OCI-LY1 (cell line): ENCODE measurements at regions not wholly inside any gene's neighbourhood (a gene's known extent, or its start where the extent isn't known, plus 50 kb on each side); places are given as distances from the start of the nearest gene placed in this dataset.

ENCODE experiments used
- CTCF ChIP-seq: fragments of 200-600 bp; sonication (generic), shearing (Covaris generic); IDR thresholded peaks from 2 replicates; pipeline ENCODE4 v1.5.1; 2017; ENCODE audit warnings: mild to moderate bottlenecking, antibody characterized with exemption, low read length, moderate library complexity, mixed read lengths
- EZH2 ChIP-seq: fragments of 200-600 bp; sonication (generic), shearing (Covaris generic); IDR thresholded peaks from 2 replicates; pipeline ENCODE4 v1.8.0; 2017; ENCODE audit warnings: borderline replicate concordance, mixed run types, mild to moderate bottlenecking, antibody characterized with exemption, low read length, moderate library complexity, mixed read lengths

GRCh38 chr14:25841226-25841625 lies 756.6 kb downstream of the NOVA1 start:
- no peak for TF ChIP-seq EZH2
- no peak for TF ChIP-seq CTCF
